ENCODE measurements at regions not wholly inside any gene's neighbourhood (a gene's known extent, or its start where the extent isn't known, plus 50 kb on each side); places are given as distances from the start of the nearest gene placed in this dataset.
"Not testable (repeated sequence)": the region's sequence is repeated elsewhere in the genome, so short reads cannot be mapped to it uniquely, and the experiment has no call there.

DNA sequence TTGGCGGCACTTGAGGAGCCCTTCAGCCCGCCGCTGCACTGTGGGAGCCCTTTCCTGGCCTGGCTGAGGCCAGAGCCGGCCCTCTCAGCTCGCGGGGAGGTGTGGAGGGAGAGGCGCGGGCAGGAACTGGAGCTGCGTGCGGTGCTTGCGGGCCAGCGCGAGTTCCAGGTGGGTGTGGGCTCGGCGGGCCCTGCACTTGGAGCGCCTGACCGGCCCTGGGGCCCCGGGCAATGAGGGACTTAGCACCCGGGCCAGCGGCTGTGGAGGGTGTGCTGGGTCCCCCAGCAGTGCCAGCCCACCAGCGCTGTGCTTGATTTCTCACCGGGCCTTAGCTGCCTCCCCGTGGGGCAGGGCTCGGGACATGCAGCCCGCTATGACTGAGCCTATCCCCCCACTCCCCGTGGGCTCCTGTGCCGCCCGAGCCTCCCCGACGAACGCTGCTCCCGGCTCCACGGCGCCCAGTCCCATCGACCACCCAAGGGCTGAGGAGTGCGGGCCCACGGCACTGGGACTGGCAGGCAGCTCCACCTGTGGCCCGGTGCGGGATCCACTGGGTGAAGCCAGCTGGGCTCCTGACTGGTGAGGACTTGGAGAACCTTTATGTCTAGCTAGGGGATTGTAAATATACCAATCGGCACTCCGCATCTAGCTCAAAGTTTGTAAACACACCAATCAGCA is 167.6 kb downstream of the SOX4 start:
- TF ChIP-seq CTCF, POLR2A (IDR thresholded peaks at IDR 0.05): not testable (repeated sequence)
